ENCODE measurements at regions not wholly inside any gene's neighbourhood (a gene's known extent, or its start where the extent isn't known, plus 50 kb on each side); places are given as distances from the start of the nearest gene placed in this dataset.
"Not testable (repeated sequence)": the region's sequence is repeated elsewhere in the genome, so short reads cannot be mapped to it uniquely, and the experiment has no call there.

DNA sequence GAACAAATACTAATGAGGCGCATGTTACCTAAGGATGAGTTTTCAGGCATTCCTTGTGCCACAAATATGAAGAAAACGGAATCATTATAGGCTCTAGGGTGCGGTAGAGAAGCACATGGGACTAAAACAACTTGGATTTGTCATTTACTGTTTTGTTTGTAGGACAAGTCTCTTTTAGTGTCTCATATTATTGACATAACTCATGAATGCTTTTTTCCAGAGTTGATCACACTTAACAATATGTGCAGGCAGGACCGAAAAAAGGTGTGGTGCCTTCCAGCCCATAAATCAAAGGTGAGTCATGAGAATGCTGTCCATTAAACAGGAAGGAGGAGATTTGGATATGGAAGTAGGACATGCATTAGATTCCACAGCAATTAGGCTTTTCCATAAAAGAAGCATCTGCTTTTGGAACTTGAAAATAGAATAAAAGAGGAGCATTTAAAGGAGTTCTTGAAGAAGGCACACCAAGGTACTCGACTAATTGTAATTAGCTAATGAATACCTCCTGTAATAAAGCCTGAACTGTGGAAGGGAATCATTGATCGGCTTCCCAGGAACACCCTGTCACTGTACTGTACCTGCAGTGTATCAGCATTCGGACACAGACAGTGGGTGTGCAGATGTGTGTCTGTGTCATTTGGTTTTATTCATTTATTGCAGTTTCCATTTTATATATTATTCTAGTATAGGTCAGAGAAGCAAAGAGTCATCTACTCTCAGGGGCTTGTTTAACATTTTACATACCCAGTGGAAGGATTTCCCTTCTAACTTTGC is 119.7 kb upstream of the KLF14 start:
- Histone ChIP-seq H3K9ac (ENCODE audit: low read length) (no peak overlapping the region), H3K4me3 (ENCODE audit: low read length) (no peak overlapping the region), H3K4me1 (ENCODE audit: control insufficient read depth, insufficient read depth, low read length) (no peaks in the 10 kb centered on the region), H3K27ac (ENCODE audit: low read depth, low read length) (no peak overlapping the region), H3K36me3 (ENCODE audit: control insufficient read depth, insufficient read depth, low read length) (peaks cover 6% of the 10 kb centered on the region), H3K27me3 (ENCODE audit: control insufficient read depth, insufficient read depth, low read length) (no peaks in the 10 kb centered on the region)

DNA sequence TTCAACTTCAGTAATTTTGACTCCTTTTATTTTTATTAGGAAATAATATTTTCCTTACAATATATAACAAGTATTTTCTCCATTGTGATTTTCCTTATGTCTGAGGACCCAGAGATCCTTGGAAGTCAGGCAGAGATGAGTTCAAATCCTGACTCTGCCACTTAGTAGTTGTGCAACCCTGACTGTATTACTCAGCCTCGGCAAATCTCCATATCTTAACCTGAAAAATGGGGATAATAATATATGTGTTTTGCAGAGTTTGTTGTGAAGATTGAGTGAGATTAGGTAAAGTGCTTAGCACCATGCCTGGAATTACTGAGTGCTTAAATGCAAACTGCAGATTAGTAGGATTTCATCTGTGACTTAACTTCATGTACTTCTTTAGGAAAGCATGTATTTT is 120.5 kb upstream of the KLF14 start:
- Histone ChIP-seq H3K27ac (ENCODE audit: low read depth, low read length) (no peak overlapping the region), H3K36me3 (ENCODE audit: control insufficient read depth, insufficient read depth, low read length) (peaks cover 6% of the 10 kb centered on the region), H3K4me1 (ENCODE audit: control insufficient read depth, insufficient read depth, low read length) (no peaks in the 10 kb centered on the region), H3K4me3 (ENCODE audit: low read length) (no peak overlapping the region), H3K27me3 (ENCODE audit: control insufficient read depth, insufficient read depth, low read length) (no peaks in the 10 kb centered on the region), H3K9ac (ENCODE audit: low read length) (no peak overlapping the region)

DNA sequence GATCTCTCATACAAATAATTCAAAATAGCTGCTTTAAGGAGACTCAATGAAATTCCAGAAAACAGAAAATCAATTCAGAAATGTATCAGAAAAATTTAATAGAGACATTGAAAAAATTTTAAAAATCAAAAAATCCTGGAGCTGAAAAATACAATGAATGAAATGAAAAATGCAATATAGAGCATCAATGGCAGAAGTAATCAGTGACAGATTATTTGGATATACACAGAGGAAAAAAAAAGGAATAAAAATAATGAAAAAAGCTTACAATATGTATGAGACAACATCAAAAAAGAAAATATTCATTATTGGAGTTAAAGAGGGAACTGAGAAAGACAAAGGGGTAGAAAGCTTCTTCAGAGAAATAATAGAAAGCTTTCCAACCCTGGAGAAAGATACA is 122.9 kb upstream of the KLF14 start:
- H3K27me3 ChIP-seq (ENCODE audit: control insufficient read depth, insufficient read depth, low read length): no peaks in the 10 kb centered on the region
- no peak overlapping the region for H3K27ac ChIP-seq (ENCODE audit: low read depth, low read length)
- peaks cover 10% of the 10 kb centered on the region for H3K36me3 ChIP-seq (ENCODE audit: control insufficient read depth, insufficient read depth, low read length)
- H3K4me1 ChIP-seq (ENCODE audit: control insufficient read depth, insufficient read depth, low read length): no peaks in the 10 kb centered on the region
- H3K4me3 ChIP-seq (ENCODE audit: low read length): no peak overlapping the region
- H3K9ac ChIP-seq (ENCODE audit: low read length): no peak overlapping the region

DNA sequence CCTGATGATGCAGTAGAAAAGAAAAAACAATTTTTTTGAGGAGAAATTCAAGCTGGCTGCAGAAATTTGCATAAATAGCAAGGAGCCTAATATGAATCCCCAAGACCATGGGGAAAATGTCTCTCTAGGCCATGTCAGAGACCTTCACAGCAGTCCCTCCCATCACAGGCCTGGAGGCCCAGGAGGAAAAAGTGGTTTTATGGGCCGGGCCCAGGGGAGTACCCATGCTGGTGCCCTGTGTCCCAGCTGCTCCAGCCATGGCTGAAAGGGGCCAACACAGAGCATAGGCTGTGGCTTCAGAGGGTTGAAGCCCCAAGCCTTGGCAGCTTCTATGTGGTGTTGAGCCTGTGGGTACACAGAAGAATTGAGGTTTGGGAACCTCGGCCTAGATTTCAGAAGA is 126.8 kb upstream of the KLF14 start:
- H3K27ac ChIP-seq (ENCODE audit: low read depth, low read length); H3K4me3 ChIP-seq (ENCODE audit: low read length); H3K4me1 ChIP-seq (ENCODE audit: control insufficient read depth, insufficient read depth, low read length); H3K9ac ChIP-seq (ENCODE audit: low read length); H3K27me3 ChIP-seq (ENCODE audit: control insufficient read depth, insufficient read depth, low read length): not testable (repeated sequence)
- peaks cover 10% of the 10 kb centered on the region for H3K36me3 ChIP-seq (ENCODE audit: control insufficient read depth, insufficient read depth, low read length)

DNA sequence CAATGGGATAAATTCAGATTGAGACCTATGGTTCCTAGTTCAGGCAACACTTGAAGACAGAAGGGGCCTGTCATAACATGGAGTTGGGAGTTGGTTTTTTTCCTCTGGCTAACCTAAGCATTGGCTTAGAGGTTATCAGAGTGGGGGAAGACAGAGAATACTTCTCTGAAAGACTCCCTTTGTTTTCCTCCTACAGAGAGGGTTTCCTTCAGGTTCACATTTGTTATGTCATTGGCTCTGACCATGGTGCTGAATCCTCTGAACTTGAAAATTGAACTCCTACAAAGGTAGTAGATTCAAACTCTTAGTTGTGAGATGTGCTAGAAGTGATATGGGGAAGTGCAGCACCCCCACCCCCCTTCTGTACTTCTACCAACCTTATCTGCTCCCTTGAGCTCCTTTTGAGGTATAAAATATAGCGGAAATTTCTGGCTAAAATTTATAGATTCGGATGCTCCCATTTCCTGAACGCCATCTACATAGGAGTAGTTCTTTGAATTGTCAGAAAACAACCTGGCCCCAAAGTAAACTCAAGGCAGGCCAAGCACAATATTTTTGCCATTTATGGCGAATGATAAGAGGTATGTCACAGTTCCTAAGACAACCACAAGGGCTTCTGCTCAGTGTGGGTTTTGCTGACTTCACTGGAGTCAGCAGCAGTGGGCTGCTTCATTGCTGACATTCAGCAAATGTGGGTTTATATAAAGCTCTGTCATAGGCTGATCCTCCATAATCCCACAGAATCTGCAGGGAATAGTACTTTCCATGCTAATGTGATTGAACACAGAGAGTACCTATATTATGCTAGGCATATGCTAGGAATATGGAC is 131.6 kb upstream of the KLF14 start:
- Histone ChIP-seq H3K4me1 (ENCODE audit: control insufficient read depth, insufficient read depth, low read length) (no peaks in the 10 kb centered on the region), H3K4me3 (ENCODE audit: low read length) (no peak overlapping the region), H3K27ac (ENCODE audit: low read depth, low read length) (no peak overlapping the region), H3K27me3 (ENCODE audit: control insufficient read depth, insufficient read depth, low read length) (no peaks in the 10 kb centered on the region), H3K9ac (ENCODE audit: low read length) (no peak overlapping the region), H3K36me3 (ENCODE audit: control insufficient read depth, insufficient read depth, low read length) (peaks cover 7% of the 10 kb centered on the region)

DNA sequence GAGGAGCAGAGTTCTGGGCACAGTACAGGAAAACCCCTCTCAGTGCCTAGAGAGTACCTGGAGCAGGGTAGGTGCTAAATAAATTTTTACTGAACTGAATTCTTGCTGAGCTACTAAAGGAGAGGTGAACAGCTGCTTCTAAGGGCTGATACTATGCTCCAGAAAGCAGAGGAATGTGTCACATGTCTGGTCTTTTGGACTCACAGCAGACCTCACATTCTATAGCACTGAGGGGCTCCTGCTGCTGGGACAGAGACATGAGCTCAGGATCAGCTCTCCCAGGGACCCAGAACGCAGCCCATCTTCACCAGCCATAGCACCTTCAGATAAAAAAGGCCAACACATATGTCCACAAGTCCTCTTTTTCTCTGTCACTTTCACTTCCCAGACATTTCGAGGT is 133.0 kb upstream of the KLF14 start:
- no peaks in the 10 kb centered on the region for H3K27me3 ChIP-seq (ENCODE audit: control insufficient read depth, insufficient read depth, low read length)
- H3K9ac ChIP-seq (ENCODE audit: low read length): no peak overlapping the region
- peaks cover 3% of the 10 kb centered on the region for H3K36me3 ChIP-seq (ENCODE audit: control insufficient read depth, insufficient read depth, low read length)
- no peaks in the 10 kb centered on the region for H3K4me1 ChIP-seq (ENCODE audit: control insufficient read depth, insufficient read depth, low read length)
- H3K27ac ChIP-seq (ENCODE audit: low read depth, low read length): no peak overlapping the region
- H3K4me3 ChIP-seq (ENCODE audit: low read length): no peak overlapping the region

DNA sequence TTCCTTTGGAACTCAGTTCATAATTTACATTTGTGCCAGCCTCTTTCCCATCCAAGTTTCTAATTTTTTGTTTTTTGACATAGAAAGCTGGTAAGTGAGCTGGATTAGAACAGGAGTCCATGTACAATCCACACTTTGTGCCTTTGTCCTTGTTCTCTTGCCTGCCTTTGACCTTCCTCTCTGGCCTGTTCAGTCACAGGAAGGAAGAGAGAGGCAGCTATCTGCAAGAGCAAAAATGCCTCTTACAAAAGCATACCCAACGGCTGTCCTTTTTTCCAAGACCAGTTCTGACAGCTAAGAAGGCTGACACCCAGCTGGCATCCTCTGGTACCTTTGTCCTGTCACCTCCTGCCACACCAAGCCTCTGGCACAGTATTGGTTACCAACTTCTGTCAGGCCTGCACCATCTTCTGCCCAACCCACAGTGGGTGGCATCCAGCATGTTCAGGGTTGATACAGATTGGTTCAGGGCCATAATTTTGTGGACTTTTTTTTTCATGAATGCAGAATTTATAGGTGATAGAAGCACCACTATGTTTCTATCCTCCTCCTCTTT is 133.7 kb upstream of the KLF14 start:
- Histone ChIP-seq H3K27me3 (ENCODE audit: control insufficient read depth, insufficient read depth, low read length) (no peaks in the 10 kb centered on the region), H3K36me3 (ENCODE audit: control insufficient read depth, insufficient read depth, low read length) (peaks cover 9% of the 10 kb centered on the region), H3K27ac (ENCODE audit: low read depth, low read length) (no peak overlapping the region), H3K4me3 (ENCODE audit: low read length) (no peak overlapping the region), H3K9ac (ENCODE audit: low read length) (no peak overlapping the region), H3K4me1 (ENCODE audit: control insufficient read depth, insufficient read depth, low read length) (no peaks in the 10 kb centered on the region)

DNA sequence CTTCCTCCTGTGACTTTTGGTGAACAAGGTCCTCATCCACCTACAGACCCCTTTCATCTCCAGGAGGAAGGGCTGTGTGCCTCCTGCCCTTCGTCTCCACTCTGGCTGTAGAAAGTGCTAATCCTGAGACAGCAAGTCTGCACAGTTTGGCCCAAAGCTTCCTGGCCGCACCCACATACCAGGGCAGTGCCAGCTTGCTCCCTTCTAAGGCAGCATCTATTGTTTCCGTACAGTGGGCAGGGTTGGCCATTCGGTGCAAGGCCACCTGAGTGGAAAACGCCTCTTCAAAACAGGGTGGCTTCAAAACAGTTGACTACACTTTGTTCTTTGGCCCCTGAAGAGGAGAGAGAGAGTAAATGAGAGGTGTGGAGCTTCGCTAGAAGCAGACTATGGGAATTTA is 134.1 kb upstream of the KLF14 start:
- no peaks in the 10 kb centered on the region for H3K27me3 ChIP-seq (ENCODE audit: control insufficient read depth, insufficient read depth, low read length)
- no peak overlapping the region for H3K4me3 ChIP-seq (ENCODE audit: low read length)
- no peak overlapping the region for H3K9ac ChIP-seq (ENCODE audit: low read length)
- H3K4me1 ChIP-seq (ENCODE audit: control insufficient read depth, insufficient read depth, low read length): no peaks in the 10 kb centered on the region
- peaks cover 12% of the 10 kb centered on the region for H3K36me3 ChIP-seq (ENCODE audit: control insufficient read depth, insufficient read depth, low read length)
- no peak overlapping the region for H3K27ac ChIP-seq (ENCODE audit: low read depth, low read length)

DNA sequence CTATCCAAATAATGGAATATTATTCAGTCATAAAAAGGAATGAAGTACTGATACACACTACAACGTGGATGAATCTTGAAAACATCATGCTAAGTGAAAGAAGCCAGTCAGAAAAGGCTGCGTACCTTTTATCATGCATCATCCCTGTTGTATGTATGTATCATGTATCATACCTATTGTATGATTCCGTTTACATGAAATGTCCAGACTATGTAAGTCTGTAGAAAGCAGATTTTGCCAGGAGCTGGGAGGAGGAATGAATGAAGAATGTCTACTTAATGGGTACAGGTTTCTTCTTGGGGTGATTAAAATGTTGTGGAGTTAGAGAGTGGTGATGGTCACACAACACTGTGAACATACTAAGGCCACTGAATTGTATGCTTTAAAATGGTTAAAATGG is 135.9 kb upstream of the KLF14 start:
- Histone ChIP-seq H3K36me3 (ENCODE audit: control insufficient read depth, insufficient read depth, low read length) (peaks cover 18% of the 10 kb centered on the region), H3K27me3 (ENCODE audit: control insufficient read depth, insufficient read depth, low read length) (no peaks in the 10 kb centered on the region), H3K9ac (ENCODE audit: low read length) (no peak overlapping the region), H3K4me1 (ENCODE audit: control insufficient read depth, insufficient read depth, low read length) (peaks cover 3% of the 10 kb centered on the region), H3K4me3 (ENCODE audit: low read length) (no peak overlapping the region), H3K27ac (ENCODE audit: low read depth, low read length) (no peak overlapping the region)

DNA sequence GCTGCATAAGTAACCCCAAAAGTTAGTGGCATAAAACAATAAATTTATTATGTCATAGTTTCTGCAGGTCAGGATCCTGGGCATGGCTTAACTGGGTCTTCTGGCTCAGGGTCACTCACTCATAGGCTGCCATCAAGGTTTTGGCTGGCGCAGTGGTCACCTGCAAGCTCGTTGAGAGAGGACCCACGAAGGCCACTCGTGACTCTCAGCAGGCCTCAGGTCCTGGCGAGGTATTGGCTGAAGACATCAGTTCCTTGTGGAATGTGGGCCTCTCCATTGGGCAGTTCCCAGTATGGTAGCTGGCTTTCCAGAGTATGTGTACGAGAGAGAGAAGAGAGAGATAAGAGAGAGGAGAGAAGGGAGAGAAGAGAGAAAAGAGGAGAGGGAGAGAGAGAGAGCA is 138.3 kb upstream of the KLF14 start:
- peaks cover 3% of the 10 kb centered on the region for H3K4me1 ChIP-seq (ENCODE audit: control insufficient read depth, insufficient read depth, low read length)
- H3K27me3 ChIP-seq (ENCODE audit: control insufficient read depth, insufficient read depth, low read length): no peaks in the 10 kb centered on the region
- H3K27ac ChIP-seq (ENCODE audit: low read depth, low read length): no peak overlapping the region
- H3K4me3 ChIP-seq (ENCODE audit: low read length): no peak overlapping the region
- peaks cover 21% of the 10 kb centered on the region for H3K36me3 ChIP-seq (ENCODE audit: control insufficient read depth, insufficient read depth, low read length)
- no peak overlapping the region for H3K9ac ChIP-seq (ENCODE audit: low read length)

DNA sequence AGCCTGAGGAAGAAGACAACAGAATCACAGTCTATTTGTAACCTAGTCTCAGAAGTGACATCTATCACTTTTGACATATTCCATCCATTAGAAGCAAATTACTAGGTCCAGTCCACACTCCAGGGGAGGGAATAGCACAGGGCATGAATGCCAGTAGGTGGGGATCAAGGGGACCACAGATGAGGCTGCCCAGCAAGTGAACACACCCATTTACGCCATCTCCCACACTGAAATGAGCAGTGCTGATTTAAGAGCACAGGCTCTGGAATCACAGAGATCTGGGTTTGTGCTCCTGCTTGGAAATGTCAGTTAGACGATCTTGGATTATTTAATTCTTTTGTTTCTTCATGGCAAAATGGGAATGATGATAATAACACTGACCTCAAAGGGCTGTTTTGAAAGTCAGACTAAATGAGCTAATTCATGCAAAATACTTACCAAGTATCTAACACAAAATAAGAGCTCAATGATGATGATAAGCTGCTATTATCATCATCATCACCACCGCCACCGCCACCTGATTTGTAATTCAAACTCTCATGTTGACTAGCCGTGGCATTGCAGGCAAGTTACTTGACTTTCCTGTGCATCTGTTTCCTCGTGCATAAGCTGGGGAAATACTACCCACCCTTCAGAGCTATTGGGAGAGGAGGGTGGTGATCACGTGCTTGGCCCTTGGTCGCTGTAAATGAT is 138.9 kb upstream of the KLF14 start:
- no peak overlapping the region for H3K9ac ChIP-seq (ENCODE audit: low read length)

More for the DNA sequence above, 138.9 kb upstream of the KLF14 start:
- Histone ChIP-seq H3K4me1 (ENCODE audit: control insufficient read depth, insufficient read depth, low read length) (peaks cover 3% of the 10 kb centered on the region), H3K36me3 (ENCODE audit: control insufficient read depth, insufficient read depth, low read length) (peaks cover 26% of the 10 kb centered on the region), H3K4me3 (ENCODE audit: low read length) (no peak overlapping the region), H3K27me3 (ENCODE audit: control insufficient read depth, insufficient read depth, low read length) (no peaks in the 10 kb centered on the region), H3K27ac (ENCODE audit: low read depth, low read length) (no peak overlapping the region)
